ENCODE measurements at regions not wholly inside any gene's neighbourhood (a gene's known extent, or its start where the extent isn't known, plus 50 kb on each side); places are given as distances from the start of the nearest gene placed in this dataset.

GRCh38 chr10:94172332-94172731 is 178.6 kb downstream of the PLCE1 start:
- peaks cover 1 to 4% (median 2%) of the 10 kb centered on the region in 3 donors for H3K27me3 Mint-ChIP-seq (ENCODE audit: low read depth in 3 of 3)
- TF ChIP-seq, protein P1, sequence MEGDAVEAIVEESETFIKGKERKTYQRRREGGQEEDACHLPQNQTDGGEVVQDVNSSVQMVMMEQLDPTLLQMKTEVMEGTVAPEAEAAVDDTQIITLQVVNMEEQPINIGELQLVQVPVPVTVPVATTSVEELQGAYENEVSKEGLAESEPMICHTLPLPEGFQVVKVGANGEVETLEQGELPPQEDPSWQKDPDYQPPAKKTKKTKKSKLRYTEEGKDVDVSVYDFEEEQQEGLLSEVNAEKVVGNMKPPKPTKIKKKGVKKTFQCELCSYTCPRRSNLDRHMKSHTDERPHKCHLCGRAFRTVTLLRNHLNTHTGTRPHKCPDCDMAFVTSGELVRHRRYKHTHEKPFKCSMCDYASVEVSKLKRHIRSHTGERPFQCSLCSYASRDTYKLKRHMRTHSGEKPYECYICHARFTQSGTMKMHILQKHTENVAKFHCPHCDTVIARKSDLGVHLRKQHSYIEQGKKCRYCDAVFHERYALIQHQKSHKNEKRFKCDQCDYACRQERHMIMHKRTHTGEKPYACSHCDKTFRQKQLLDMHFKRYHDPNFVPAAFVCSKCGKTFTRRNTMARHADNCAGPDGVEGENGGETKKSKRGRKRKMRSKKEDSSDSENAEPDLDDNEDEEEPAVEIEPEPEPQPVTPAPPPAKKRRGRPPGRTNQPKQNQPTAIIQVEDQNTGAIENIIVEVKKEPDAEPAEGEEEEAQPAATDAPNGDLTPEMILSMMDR (IDR thresholded peaks at IDR 0.05): no peak
- peaks cover 0 to 5% (median 0%) of the 10 kb centered on the region in 7 donors for H3K9me3 Mint-ChIP-seq
- H3K4me3 Mint-ChIP-seq: no peak overlapping the region
- intact Hi-C loops (cut with micrococcal nuclease): no loop called here
- Histone ChIP-seq H3K79me2 (ENCODE audit: insufficient read depth, low read length) (no peaks in the 10 kb centered on the region), H3K27ac (ENCODE audit: low read depth in 1 of 2, low read length in 2 of 2) (no peak overlapping the region), H3K9ac (ENCODE audit: insufficient read depth, low read length, poor library complexity, severe bottlenecking) (no peak overlapping the region), H3K4me1 (ENCODE audit: control insufficient read depth in 1 of 2, insufficient read depth in 2 of 2, low read length in 2 of 2) (no peaks in the 10 kb centered on the region), H3K27me3 (ENCODE audit: control insufficient read depth in 2 of 2, insufficient read depth in 2 of 2, low read length in 2 of 2) (no peaks in the 10 kb centered on the region), H4K20me1 (ENCODE audit: insufficient read depth, low read length) (no peaks in the 10 kb centered on the region), H3K9me3 (replicated peaks in 1 of 2; ENCODE audit: control insufficient read depth in 1 of 2, insufficient read depth in 1 of 2, low read length in 2 of 2) (no peaks in the 10 kb centered on the region), H2AFZ (ENCODE audit: insufficient read depth, low read depth, low read length, poor library complexity, severe bottlenecking) (no peak overlapping the region), H3K4me3 (replicated peaks in 1 of 3; ENCODE audit: low read depth in 2 of 3, low read length in 3 of 3) (no peak overlapping the region), H3K36me3 (replicated peaks in 1 of 2; ENCODE audit: control insufficient read depth in 1 of 2, insufficient read depth in 2 of 2, low read length in 2 of 2) (no peaks in the 10 kb centered on the region), H3K4me2 (replicated peaks; ENCODE audit: extremely low read depth, low read length, poor library complexity, severe bottlenecking) (no peak overlapping the region)
- H3K27ac Mint-ChIP-seq: no peak overlapping the region
- DNase-seq: no peak
- no peaks in the 10 kb centered on the region for H3K36me3 Mint-ChIP-seq
- WGBS (ENCODE audit: insufficient coverage): 100% methylated on average over 2 of the region's 2 CpGs
- H3K4me1 Mint-ChIP-seq: no peaks in the 10 kb centered on the region

DNA sequence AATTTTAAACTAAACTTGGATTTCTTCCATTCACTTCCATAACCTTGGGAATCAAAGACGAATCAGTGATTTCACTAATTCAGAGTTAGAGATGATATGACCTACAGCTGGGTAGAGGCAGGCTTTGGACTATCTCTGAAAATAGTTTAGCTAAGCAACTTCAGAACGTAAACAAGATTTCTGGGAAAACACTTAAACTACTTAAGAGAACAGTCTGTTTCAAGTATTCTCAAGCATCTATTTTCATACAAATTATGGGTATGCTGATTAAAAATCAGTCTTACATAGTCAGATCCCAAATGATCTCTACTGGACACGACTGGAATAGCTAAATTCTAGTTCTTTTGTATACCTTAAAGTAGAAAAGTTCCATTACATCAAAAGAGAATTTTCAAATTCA is 179.9 kb downstream of the PLCE1 start:
- TF ChIP-seq, protein P1 (IDR thresholded peaks at IDR 0.05): no peak
- H3K36me3 Mint-ChIP-seq: no peaks in the 10 kb centered on the region
- DNase-seq: no peak
- no peaks in the 10 kb centered on the region for H3K4me1 Mint-ChIP-seq
- H3K4me2 ChIP-seq (replicated peaks; ENCODE audit: extremely low read depth, low read length, poor library complexity, severe bottlenecking): no peak overlapping the region
- no peak overlapping the region for H3K27ac Mint-ChIP-seq
- no peaks in the 10 kb centered on the region for H3K27me3 ChIP-seq (ENCODE audit: control insufficient read depth in 2 of 2, insufficient read depth in 2 of 2, low read length in 2 of 2)
- H3K27me3 Mint-ChIP-seq (ENCODE audit: low read depth in 3 of 3): peaks cover 2 to 4% (median 3%) of the 10 kb centered on the region in 3 donors
- H3K27ac ChIP-seq (ENCODE audit: low read depth in 1 of 2, low read length in 2 of 2): no peak overlapping the region
- peaks cover 0 to 5% (median 0%) of the 10 kb centered on the region in 7 donors for H3K9me3 Mint-ChIP-seq
- intact Hi-C loops (cut with micrococcal nuclease): no loop called here
- H3K4me3 ChIP-seq (replicated peaks in 1 of 3; ENCODE audit: low read depth in 2 of 3, low read length in 3 of 3): no peak overlapping the region
- H3K4me1 ChIP-seq (ENCODE audit: control insufficient read depth in 1 of 2, insufficient read depth in 2 of 2, low read length in 2 of 2): no peaks in the 10 kb centered on the region
- H4K20me1 ChIP-seq (ENCODE audit: insufficient read depth, low read length): no peaks in the 10 kb centered on the region
- no peaks in the 10 kb centered on the region for H3K36me3 ChIP-seq (replicated peaks in 1 of 2; ENCODE audit: control insufficient read depth in 1 of 2, insufficient read depth in 2 of 2, low read length in 2 of 2)
- no peaks in the 10 kb centered on the region for H3K9me3 ChIP-seq (replicated peaks in 1 of 2; ENCODE audit: control insufficient read depth in 1 of 2, insufficient read depth in 1 of 2, low read length in 2 of 2)
- H3K4me3 Mint-ChIP-seq: no peak overlapping the region
- no peak overlapping the region for H3K9ac ChIP-seq (ENCODE audit: insufficient read depth, low read length, poor library complexity, severe bottlenecking)
- no peak overlapping the region for H2AFZ ChIP-seq (ENCODE audit: insufficient read depth, low read depth, low read length, poor library complexity, severe bottlenecking)
- no peaks in the 10 kb centered on the region for H3K79me2 ChIP-seq (ENCODE audit: insufficient read depth, low read length)
- no CpG with 5 or more reads among the region's 3 CpGs for WGBS (ENCODE audit: insufficient coverage)

All from CD14-positive monocyte (primary cell).